GM19438 (cell line): ENCODE measurements at regions not wholly inside any gene's neighbourhood (a gene's known extent, or its start where the extent isn't known, plus 50 kb on each side); places are given as distances from the start of the nearest gene placed in this dataset.

ENCODE experiments used
- ATAC-seq: cut with Tn5 transposase; IDR thresholded peaks from one replicate; pipeline ENCODE4 v1.9.1; 2021; ENCODE audit warnings: low read depth; ENCODE audit not compliant: unreplicated experiment

- no peak for ATAC-seq
Observed at GRCh38 chr7:116417593-116418345, 81.8 kb upstream of the CAV2 start.

- ATAC-seq = no peak
Observed at GRCh38 chr7:116418524-116418923, 81.0 kb upstream of the CAV2 start.

DNA sequence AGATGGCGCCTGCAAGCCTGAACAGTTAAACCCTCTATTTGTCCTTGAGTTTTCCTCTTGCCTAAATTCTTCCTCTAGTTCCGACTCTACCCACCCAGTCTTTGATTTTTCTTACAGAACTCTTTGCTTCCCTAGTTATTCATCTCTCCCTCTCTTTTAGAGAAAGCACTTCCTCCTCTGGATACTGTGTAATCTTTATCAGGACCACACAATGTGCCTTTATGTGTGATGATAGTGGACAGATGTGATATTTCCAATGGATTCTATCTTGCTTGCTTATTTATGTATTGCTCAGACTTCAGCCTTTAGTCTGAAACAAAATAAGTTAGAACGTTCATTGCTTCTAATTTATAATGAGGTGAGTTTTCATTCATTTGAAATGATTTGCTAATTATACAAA is 79.5 kb upstream of the CAV2 start:
- no peak for ATAC-seq

- ATAC-seq = no peak
Observed at GRCh38 chr7:116421298-116421697, 78.2 kb upstream of the CAV2 start.

GRCh38 chr7:116422683-116423082 is 76.9 kb upstream of the CAV2 start:
- no peak for ATAC-seq

DNA sequence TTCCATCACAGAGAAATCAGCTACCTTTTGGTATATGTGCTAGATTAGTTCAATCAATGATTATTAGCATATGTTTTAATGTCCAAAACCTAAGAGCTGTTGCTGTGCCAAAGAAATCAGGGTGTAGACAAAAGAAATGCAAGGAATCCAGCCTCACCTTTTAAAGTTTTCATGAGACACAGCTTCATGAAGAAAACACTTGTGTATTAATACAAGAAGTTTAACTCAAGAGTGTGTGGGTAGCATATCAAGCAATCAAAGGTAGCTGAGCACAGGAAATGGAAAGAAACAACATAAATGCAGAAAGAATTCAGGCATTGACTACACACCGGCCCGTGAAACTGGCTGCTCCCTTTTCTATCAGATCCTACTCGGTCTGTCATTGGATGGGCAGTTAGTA is 76.0 kb upstream of the CAV2 start:
- no peak for ATAC-seq

DNA sequence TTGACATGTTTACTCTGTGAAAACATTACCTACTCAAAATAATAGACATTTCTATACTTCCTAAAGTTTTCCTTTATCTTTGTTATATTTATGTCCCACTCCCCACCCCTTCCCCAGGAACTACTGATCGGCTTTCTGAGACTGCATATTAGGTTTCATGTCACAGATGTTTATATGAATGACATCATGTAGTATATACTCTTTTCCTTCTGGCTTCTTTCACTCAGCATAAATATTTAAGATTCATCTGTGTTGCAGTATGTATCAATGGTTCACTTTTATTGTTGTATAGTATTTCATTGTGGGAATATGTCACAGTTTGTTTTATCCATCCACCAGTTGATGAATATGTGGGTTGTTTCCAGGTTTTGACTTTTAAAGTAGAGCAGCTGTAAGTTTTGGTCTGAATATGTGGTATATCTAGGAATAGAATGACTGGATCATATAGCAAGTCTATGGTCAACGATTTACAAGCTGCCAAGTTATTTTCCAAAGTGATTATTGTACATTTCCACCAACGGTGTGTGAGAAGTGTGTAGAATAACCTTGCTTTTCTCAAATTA is 73.8 kb upstream of the CAV2 start:
- no peak for ATAC-seq

- no peak for ATAC-seq
Observed at GRCh38 chr7:116426428-116427156, 72.9 kb upstream of the CAV2 start.

DNA sequence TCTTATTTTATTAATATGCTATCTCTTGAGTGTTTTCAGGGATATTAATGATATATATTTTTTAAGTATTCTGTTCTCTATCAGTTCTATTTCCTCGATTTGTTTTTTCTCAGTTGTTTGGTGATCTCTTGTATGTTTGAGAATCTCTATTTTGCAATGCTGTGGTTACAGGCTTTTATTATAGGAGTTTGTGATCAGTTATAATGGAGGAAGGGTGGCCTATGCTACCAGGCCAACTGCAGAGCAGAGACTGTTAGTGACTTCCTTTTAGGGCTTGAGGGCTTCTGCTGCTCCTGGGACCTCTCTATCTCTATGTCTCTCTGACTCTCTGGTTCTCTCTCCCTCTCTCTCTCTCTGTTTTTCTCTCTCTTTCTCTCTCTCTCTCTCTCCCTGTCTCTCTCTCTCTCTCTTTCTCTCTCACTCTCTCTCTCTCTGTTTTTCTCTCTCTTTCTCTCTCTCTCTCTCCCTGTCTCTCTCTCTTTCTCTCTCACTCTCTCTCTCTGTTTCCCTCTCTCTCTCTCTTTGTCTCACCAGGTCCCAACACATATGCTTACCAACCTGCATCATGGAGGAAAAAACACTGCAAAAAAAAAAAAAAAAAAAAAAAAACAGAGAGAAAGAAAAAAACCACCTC is 69.4 kb upstream of the CAV2 start:
- no peak for ATAC-seq

DNA sequence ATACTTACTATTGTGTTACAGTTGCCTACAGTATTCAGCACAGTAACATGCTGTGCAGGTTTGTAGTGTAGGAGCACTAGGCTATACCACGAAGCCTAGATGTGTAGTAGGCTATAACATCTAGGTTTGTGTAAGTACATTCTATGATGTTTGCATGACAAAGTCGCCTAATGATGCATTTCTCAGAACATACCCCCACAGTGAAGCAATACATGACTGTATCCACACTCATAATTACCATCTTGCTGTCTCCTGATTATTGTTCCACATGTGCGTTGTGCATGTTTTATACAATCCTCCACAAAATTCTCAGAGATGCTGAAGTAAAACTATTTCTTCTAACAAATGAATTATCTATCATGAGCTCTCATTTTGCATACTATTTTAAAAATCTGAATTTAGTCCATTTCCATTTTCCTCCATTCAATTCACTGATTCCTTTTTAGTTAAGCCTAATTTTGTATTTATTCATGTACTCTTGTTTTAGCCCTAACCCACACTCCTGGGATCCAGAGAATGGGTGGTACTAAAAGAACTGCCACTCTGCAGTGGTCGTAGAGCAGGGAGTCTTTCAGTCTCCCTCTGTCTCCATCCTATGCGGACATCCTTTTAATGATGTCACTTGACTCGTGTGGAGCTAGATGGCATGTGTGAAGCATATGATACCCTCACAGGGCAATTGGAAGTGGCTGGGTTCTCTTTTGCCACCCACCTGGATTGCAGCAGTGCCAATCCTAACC is 67.6 kb upstream of the CAV2 start:
- ATAC-seq = no peak

- ATAC-seq = no peak
Observed at GRCh38 chr7:116432527-116432916, 67.0 kb upstream of the CAV2 start.

GRCh38 chr7:116433246-116433645 is 66.3 kb upstream of the CAV2 start:
- no peak for ATAC-seq

GRCh38 chr7:116434820-116435341 is 64.7 kb upstream of the CAV2 start:
- ATAC-seq = no peak

DNA sequence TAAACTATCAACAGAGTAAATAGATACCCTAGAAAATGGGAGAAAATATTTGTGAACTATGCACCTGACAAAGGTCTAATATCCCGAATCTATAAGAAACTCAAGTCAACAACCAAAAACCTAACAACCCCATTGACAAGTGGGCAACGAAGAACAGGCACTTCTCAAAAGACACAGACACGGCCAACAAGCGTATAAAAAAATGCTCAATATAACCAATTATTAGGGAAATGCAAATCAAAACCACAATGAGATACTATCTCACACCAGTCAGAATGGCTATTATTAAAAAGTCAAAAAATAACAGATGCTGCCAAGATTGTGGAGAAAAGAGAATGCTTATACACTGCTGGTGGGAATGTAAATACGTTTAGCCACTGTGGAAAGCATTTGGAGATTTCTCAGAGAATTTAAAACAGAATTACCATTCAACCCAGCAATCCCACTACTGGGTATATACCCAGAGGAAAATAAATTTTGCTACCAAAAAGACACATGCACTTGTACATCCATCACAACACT is 63.2 kb upstream of the CAV2 start:
- ATAC-seq = no peak

DNA sequence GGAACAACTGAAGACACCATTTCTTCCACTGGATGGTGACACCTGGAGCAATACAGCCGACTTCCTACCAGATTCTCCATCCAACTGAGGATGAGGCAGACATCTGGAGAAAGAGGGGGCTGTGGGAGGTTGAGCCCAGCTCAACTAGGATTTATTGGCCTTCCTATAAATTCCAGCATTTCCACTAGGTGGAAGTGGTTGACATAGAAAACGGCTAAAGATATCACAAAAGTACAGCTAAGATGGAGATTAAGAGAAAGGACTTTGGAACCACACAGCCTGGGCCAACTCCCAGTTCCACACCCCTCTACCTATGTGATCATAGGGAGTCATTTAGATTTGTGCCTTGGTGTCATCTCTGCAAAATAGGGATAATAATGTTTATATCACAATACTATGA is 61.3 kb upstream of the CAV2 start:
- ATAC-seq = no peak

GRCh38 chr7:116439005-116439404 is 60.5 kb upstream of the CAV2 start:
- no peak for ATAC-seq

DNA sequence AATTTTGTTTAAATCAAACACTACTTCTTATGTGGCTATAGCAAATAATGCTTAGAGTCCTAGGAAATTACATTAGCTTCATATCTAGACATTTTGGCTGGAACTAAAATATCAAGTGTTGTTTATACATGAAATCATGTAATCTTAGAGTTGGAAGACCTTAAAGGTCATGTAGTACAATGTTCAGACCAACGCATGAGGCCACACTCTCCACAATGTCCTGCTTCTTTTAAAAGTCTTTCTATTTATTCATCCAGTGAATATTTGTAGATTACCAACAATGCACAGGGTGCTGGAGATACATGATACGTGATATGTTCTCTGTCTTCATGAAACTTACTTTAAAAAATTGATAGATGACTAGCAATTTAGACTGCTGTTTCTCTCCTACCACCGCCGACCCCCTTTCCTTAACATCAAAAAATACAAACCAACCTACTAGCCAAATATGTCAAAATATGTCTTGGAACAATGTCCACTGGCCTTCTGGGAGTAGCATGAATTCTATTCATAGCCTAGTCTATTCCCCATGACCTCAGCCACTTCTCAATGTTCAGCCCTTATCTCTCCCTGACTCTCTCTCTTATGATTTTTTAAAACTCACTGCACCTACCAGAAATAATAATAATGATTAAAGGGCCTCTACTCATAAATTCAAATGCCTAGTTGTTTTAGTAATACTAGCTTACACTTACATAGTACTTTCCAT is 59.5 kb upstream of the CAV2 start:
- no peak for ATAC-seq

DNA sequence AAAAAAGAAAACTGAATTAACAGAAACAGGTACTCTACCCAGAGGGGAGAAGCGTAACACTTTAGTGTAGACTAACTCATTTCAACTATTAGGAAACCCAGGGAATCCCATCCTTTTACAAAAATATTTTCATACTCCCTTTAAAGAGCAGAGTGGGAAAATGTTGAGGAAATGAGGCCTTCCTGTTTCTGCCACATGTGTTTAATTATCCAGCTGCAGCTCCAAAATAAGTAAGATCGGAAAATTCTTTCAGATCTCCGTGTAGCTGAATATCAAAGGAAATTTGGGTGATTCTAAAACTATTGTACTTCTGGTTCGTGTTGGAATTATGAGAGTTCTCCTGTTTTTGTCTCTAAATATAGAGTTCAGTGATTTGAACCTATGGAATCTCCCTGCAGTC is 58.0 kb upstream of the CAV2 start:
- ATAC-seq = no peak

DNA sequence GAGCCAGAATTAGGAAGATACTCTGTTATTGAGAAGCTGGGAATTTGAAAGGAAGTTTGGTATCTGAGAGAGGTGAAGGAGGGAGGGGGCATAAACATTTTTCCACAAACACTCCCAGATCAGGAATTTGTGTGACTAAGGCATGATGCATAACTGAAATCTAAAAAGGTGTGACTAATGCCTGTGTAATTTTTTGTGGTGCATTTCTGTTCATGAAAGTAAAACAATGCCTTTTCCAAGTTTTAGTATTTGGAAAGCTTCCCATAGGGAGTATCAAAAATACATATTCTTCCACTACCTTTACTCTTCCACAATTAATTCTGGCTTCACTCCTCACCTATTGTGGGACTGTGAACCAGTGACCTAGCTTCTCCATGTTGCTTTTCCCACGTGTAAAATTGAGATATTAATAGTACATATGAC is 56.4 kb upstream of the CAV2 start:
- ATAC-seq = no peak

- ATAC-seq = no peak
Observed at GRCh38 chr7:116443646-116444045, 55.9 kb upstream of the CAV2 start.
